H9 (cell line): ENCODE measurements at regions not wholly inside any gene's neighbourhood (a gene's known extent, or its start where the extent isn't known, plus 50 kb on each side); places are given as distances from the start of the nearest gene placed in this dataset.

Experiments used
- DNase-seq: peaks from one replicate; pipeline ENCODE4 v3.0.0-alpha.2; 2017
- H2AFZ ChIP-seq: one replicate; pipeline ENCODE4 v1.6.1; 2013; ENCODE audit warnings: mild to moderate bottlenecking, low read length, control low read depth, moderate library complexity
- H2AK5ac ChIP-seq: 2 replicates; pipeline ENCODE4 v1.6.1; 2013; ENCODE audit warnings: low read length, control low read depth, mixed read lengths; ENCODE audit not compliant: insufficient read length
- H2BK120ac ChIP-seq: one replicate; pipeline ENCODE4 v1.6.1; 2013; ENCODE audit warnings: low read depth, mild to moderate bottlenecking, low read length, control low read depth, inconsistent platforms; ENCODE audit not compliant: poor library complexity, severe bottlenecking
- H2BK12ac ChIP-seq: 2 replicates; pipeline ENCODE4 v1.6.1; 2013; ENCODE audit warnings: low read length, control low read depth, mixed read lengths, low read depth; ENCODE audit not compliant: insufficient read length
- H2BK15ac ChIP-seq: 2 replicates; pipeline ENCODE4 v1.6.1; 2013; ENCODE audit warnings: low read depth, low read length, control low read depth
- H2BK20ac ChIP-seq: one replicate; pipeline ENCODE4 v1.6.1; 2013; ENCODE audit warnings: low read depth, mild to moderate bottlenecking, low read length, control low read depth, inconsistent platforms; ENCODE audit not compliant: poor library complexity, severe bottlenecking
- H2BK5ac ChIP-seq: 2 replicates; pipeline ENCODE4 v1.6.1; 2013; ENCODE audit warnings: low read length, control low read depth, mixed read lengths; ENCODE audit not compliant: insufficient read length
- H3K14ac ChIP-seq: 2 replicates; pipeline ENCODE4 v1.6.1; 2013; ENCODE audit warnings: low read length, control low read depth; ENCODE audit not compliant: insufficient read depth
- H3K18ac ChIP-seq: 2 replicates; pipeline ENCODE4 v1.6.1; 2013; ENCODE audit warnings: low read depth, mild to moderate bottlenecking, mixed read lengths, low read length, control low read depth; ENCODE audit not compliant: insufficient read length
- H3K23ac ChIP-seq: 2 replicates; pipeline ENCODE4 v1.6.1; 2013; ENCODE audit warnings: low read length, control low read depth, mixed read lengths, low read depth; ENCODE audit not compliant: insufficient read length
- H3K23me2 ChIP-seq: 2 replicates; pipeline ENCODE4 v1.6.1; 2013; ENCODE audit warnings: low read depth, mild to moderate bottlenecking, mixed read lengths, low read length, control low read depth; ENCODE audit not compliant: insufficient read length, poor library complexity, severe bottlenecking
- H3K27ac ChIP-seq: 2 replicates; pipeline ENCODE4 v1.5.1; 2013; ENCODE audit warnings: low read length, control low read depth, mixed read lengths, low read depth; ENCODE audit not compliant: insufficient read length
- H3K27me3 ChIP-seq: 2 replicates; pipeline ENCODE4 v1.6.1; 2013; ENCODE audit warnings: low read length, control low read depth, inconsistent platforms; ENCODE audit not compliant: insufficient read depth
- H3K4ac ChIP-seq: 2 replicates; pipeline ENCODE4 v1.6.1; 2013; ENCODE audit warnings: low read depth, mild to moderate bottlenecking, control low read depth, inconsistent platforms, low read length, moderate library complexity
- H3K4me1 ChIP-seq: 2 replicates; pipeline ENCODE4 v1.6.1; 2013; ENCODE audit warnings: low read length, control low read depth, inconsistent platforms; ENCODE audit not compliant: insufficient read depth
- H3K4me2 ChIP-seq: 2 replicates; pipeline ENCODE4 v1.6.1; 2013; ENCODE audit warnings: low read length, control low read depth, mixed read lengths; ENCODE audit not compliant: insufficient read length, insufficient read depth
- H3K56ac ChIP-seq: 2 replicates; pipeline ENCODE4 v1.6.1; 2013; ENCODE audit warnings: low read depth, mild to moderate bottlenecking, mixed read lengths, low read length, control low read depth; ENCODE audit not compliant: insufficient read length
- H3K79me1 ChIP-seq: 2 replicates; pipeline ENCODE4 v1.6.1; 2013; ENCODE audit warnings: low read depth, mild to moderate bottlenecking, moderate library complexity, low read length, control low read depth, inconsistent platforms; ENCODE audit not compliant: insufficient read depth, poor library complexity, severe bottlenecking
- H3K79me2 ChIP-seq: 2 replicates; pipeline ENCODE4 v1.6.1; 2013; ENCODE audit warnings: low read length, control low read depth, inconsistent platforms; ENCODE audit not compliant: insufficient read depth
- H3K9ac ChIP-seq: 2 replicates; pipeline ENCODE4 v1.6.1; 2013; ENCODE audit warnings: low read length, control low read depth, mixed read lengths; ENCODE audit not compliant: insufficient read length; ENCODE audit errors: extremely low read depth
- H3K9me3 ChIP-seq: one replicate; pipeline ENCODE4 v1.6.1; 2013; ENCODE audit warnings: low read depth, low read length, inconsistent platforms; ENCODE audit not compliant: control insufficient read depth
- H3T11ph ChIP-seq: one replicate; pipeline ENCODE4 v1.6.1; 2013; ENCODE audit warnings: mild to moderate bottlenecking, low read length, control low read depth, inconsistent platforms
- H4K20me1 ChIP-seq: one replicate; pipeline ENCODE4 v1.6.1; 2013; ENCODE audit not compliant: control insufficient read depth, insufficient read length, insufficient read depth
- H4K5ac ChIP-seq: 2 replicates; pipeline ENCODE4 v1.6.1; 2013; ENCODE audit warnings: low read depth, mild to moderate bottlenecking, mixed read lengths, low read length, control low read depth; ENCODE audit not compliant: insufficient read length
- H4K8ac ChIP-seq: replicated peaks from 2 replicates; pipeline ENCODE4 v1.6.1; 2013; ENCODE audit warnings: low read length, control low read depth, mixed read lengths, low read depth; ENCODE audit not compliant: insufficient read length
- H4K91ac ChIP-seq: 2 replicates; pipeline ENCODE4 v1.6.1; 2013; ENCODE audit warnings: low read depth, mild to moderate bottlenecking, moderate library complexity, mixed read lengths, low read length, control low read depth; ENCODE audit not compliant: insufficient read length
- H3K27ac Mint-ChIP-seq, 3 experiments: 2 replicates in 2 of 3; 3 replicates in 1 of 3; pipeline ENCODE4 v1.8.0; 2020 to 2021; ENCODE audit warnings: mixed read lengths in 3 of 3, mild to moderate bottlenecking in 1 of 3, moderate library complexity in 1 of 3
- H3K27me3 Mint-ChIP-seq: 2 replicates; pipeline ENCODE4 v1.8.0; 2021; ENCODE audit warnings: low read depth, mild to moderate bottlenecking, moderate library complexity, mixed read lengths
- H3K36me3 Mint-ChIP-seq, 3 experiments: 2 replicates in 2 of 3; 3 replicates in 1 of 3; pipeline ENCODE4 v1.8.0; 2020 to 2021; ENCODE audit warnings: low read depth in 3 of 3, mixed read lengths in 3 of 3; ENCODE audit not compliant: insufficient read depth in 1 of 3
- H3K4me1 Mint-ChIP-seq, 2 experiments: 2 replicates each; pipeline ENCODE4 v1.8.0; 2020; ENCODE audit warnings: mixed read lengths in 2 of 2
- H3K4me3 Mint-ChIP-seq, 2 experiments: 2 replicates in 1 of 2; 3 replicates in 1 of 2; pipeline ENCODE4 v1.8.0; 2020 to 2021; ENCODE audit warnings: mild to moderate bottlenecking in 2 of 2, mixed read lengths in 2 of 2, moderate library complexity in 1 of 2
- H3K9me3 Mint-ChIP-seq, 2 experiments: 2 replicates in 1 of 2; 3 replicates in 1 of 2; pipeline ENCODE4 v1.8.0; 2020; ENCODE audit warnings: mild to moderate bottlenecking in 2 of 2, mixed read lengths in 2 of 2, moderate library complexity in 1 of 2
- CTCF ChIP-seq: fragments of 200-600 bp; sonication (generic); conservative IDR thresholded peaks from 3 replicates; pipeline ENCODE4 v1.8.0; 2021; ENCODE audit warnings: antibody characterized with exemption, mild to moderate bottlenecking
- WGBS: extraction: QIAGEN DNeasy Blood & Tissue Kit; methylation state at CpG from one replicate; pipeline ENCODE4 v1.1.7; 2013; ENCODE audit warnings: missing lambda C conversion rate, low lambda C conversion rate, mixed read lengths; ENCODE audit not compliant: insufficient read length; ENCODE audit errors: extremely low coverage; 5-methylcytosine and 5-hydroxymethylcytosine counted together

- Histone ChIP-seq H2BK20ac (no peak overlapping the region), H4K91ac (no peak overlapping the region), H3K9me3 (no peaks in the 10 kb centered on the region), H3K4me1 (no peaks in the 10 kb centered on the region), H3K18ac (no peak overlapping the region), H4K20me1 (no peaks in the 10 kb centered on the region), H3K4me2 (no peak overlapping the region), H3K27ac (no peak overlapping the region), H3K27me3 (no peaks in the 10 kb centered on the region), H3K14ac (no peak overlapping the region), H2BK15ac (no peak overlapping the region), H3K79me2 (no peaks in the 10 kb centered on the region), H2BK120ac (no peak overlapping the region), H2AK5ac (no peak overlapping the region), H3T11ph (no peak overlapping the region), H3K23ac (no peak overlapping the region), H3K79me1 (no peaks in the 10 kb centered on the region), H2BK12ac (no peak overlapping the region), H2AFZ (no peak overlapping the region), H3K56ac (no peak overlapping the region), H3K23me2 (no peaks in the 10 kb centered on the region), H3K4ac (no peak overlapping the region), H3K9ac (no peak overlapping the region), H4K8ac (no peak overlapping the region), H4K5ac (no peak overlapping the region), H2BK5ac (no peak overlapping the region)
- Mint-ChIP-seq H3K27ac (no peak overlapping the region), H3K27me3 (no peaks in the 10 kb centered on the region), H3K4me1 (peaks cover 14% of the 10 kb centered on the region in 2 experiments), H3K36me3 (peaks cover 0 to 2% (median 0%) of the 10 kb centered on the region in 3 experiments; a peak in 2 of 7 replicates), H3K9me3 (no peaks in the 10 kb centered on the region), H3K4me3 (no peak overlapping the region)
- TF ChIP-seq CTCF = no peak
- DNase-seq = no peak
- no CpG with 5 or more reads among the region's 5 CpGs for WGBS
Observed at GRCh38 chr16:59202233-59202862, 468.2 kb upstream of the GOT2 start.
